HEK293 (cell line): ENCODE measurements at regions not wholly inside any gene's neighbourhood (a gene's known extent, or its start where the extent isn't known, plus 50 kb on each side); places are given as distances from the start of the nearest gene placed in this dataset.

Experiments
- ZBTB7A ChIP-seq: fragments of 450-650 bp; formaldehyde crosslinking; IDR thresholded peaks from 2 replicates; pipeline ENCODE4 v1.5.1; 2016; ENCODE audit warnings: low read depth, missing biosample characterization, missing genetic modification characterization
- ZNF16 ChIP-seq: fragments of 450-650 bp; formaldehyde crosslinking; IDR thresholded peaks from 2 replicates; pipeline ENCODE4 v1.5.1; 2016; ENCODE audit warnings: low read depth, missing biosample characterization, missing genetic modification characterization
- ZNF24 ChIP-seq: fragments of 450-650 bp; formaldehyde crosslinking; IDR thresholded peaks from 2 replicates; pipeline ENCODE4 v1.5.1; 2016; ENCODE audit warnings: missing biosample characterization, missing genetic modification characterization
- ZNF791 ChIP-seq: fragments of 450-650 bp; formaldehyde crosslinking; IDR thresholded peaks from 2 replicates; pipeline ENCODE4 v1.5.1; 2016; ENCODE audit warnings: missing biosample characterization, missing genetic modification characterization
- TF ChIP-seq, protein P1 (sequence below): fragments of 450-650 bp; formaldehyde crosslinking; IDR thresholded peaks from 2 replicates; pipeline ENCODE4 v1.5.1; 2016; ENCODE audit warnings: missing biosample characterization, missing genetic modification characterization
- TF ChIP-seq, protein P2 (sequence below): fragments of 450-650 bp; formaldehyde crosslinking; IDR thresholded peaks from 2 replicates; pipeline ENCODE4 v1.5.1; 2016; ENCODE audit warnings: missing biosample characterization, missing genetic modification characterization

DNA sequence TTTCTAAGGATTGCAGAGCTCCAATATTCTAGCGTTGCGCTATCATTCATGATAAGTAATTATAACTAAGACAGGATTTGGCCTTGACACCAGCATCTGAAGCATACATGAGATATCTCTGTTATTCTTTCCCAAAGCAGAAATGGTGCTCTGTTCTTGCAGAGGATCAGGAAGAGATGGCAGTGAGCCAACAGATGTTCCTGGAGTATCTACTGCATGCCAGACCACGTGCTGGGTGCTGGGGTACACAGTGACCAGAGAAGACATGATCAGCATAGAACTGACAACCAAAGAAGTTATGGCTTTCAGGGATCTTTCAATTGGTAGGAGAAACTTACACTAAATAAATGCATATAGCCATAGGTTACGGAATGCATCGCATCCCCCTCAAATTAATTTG is 63.7 kb upstream of the PLXNA4 start:
- TF ChIP-seq, protein P1, sequence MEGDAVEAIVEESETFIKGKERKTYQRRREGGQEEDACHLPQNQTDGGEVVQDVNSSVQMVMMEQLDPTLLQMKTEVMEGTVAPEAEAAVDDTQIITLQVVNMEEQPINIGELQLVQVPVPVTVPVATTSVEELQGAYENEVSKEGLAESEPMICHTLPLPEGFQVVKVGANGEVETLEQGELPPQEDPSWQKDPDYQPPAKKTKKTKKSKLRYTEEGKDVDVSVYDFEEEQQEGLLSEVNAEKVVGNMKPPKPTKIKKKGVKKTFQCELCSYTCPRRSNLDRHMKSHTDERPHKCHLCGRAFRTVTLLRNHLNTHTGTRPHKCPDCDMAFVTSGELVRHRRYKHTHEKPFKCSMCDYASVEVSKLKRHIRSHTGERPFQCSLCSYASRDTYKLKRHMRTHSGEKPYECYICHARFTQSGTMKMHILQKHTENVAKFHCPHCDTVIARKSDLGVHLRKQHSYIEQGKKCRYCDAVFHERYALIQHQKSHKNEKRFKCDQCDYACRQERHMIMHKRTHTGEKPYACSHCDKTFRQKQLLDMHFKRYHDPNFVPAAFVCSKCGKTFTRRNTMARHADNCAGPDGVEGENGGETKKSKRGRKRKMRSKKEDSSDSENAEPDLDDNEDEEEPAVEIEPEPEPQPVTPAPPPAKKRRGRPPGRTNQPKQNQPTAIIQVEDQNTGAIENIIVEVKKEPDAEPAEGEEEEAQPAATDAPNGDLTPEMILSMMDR (tag by site-specific recombination), result no peak
- TF ChIP-seq, protein P2, sequence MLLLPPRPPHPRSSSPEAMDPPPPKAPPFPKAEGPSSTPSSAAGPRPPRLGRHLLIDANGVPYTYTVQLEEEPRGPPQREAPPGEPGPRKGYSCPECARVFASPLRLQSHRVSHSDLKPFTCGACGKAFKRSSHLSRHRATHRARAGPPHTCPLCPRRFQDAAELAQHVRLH (tag by site-specific recombination), result no peak
- TF ChIP-seq ZBTB7A (tag by site-specific recombination) (no peak), ZNF16 (tag by site-specific recombination) (no peak), ZNF791 (tag by site-specific recombination) (no peak), ZNF24 (no peak)
